Neural crest cell (in vitro differentiated cells): ENCODE measurements at regions not wholly inside any gene's neighbourhood (a gene's known extent, or its start where the extent isn't known, plus 50 kb on each side); places are given as distances from the start of the nearest gene placed in this dataset.

ENCODE experiments used
- DNase-seq: peaks from one replicate; pipeline ENCODE4 v3.0.0; 2021; ENCODE audit warnings: low read depth, mixed read lengths, low spot score
- H3K27ac Mint-ChIP-seq: one replicate; pipeline ENCODE4 v1.8.0; 2021; ENCODE audit warnings: mild to moderate bottlenecking, mixed read lengths; ENCODE audit not compliant: unreplicated experiment
- H3K27me3 Mint-ChIP-seq: 2 replicates; pipeline ENCODE4 v1.8.0; 2021; ENCODE audit warnings: low read depth, mild to moderate bottlenecking, mixed read lengths
- H3K36me3 Mint-ChIP-seq: 2 replicates; pipeline ENCODE4 v1.8.0; 2021; ENCODE audit warnings: low read depth, mild to moderate bottlenecking, mixed read lengths
- H3K4me1 Mint-ChIP-seq: 2 replicates; pipeline ENCODE4 v1.8.0; 2021; ENCODE audit warnings: mixed read lengths
- H3K4me3 Mint-ChIP-seq: one replicate; pipeline ENCODE4 v1.8.0; 2021; ENCODE audit warnings: mild to moderate bottlenecking, mixed read lengths
- H3K9me3 Mint-ChIP-seq: 2 replicates; pipeline ENCODE4 v1.8.0; 2021; ENCODE audit warnings: mixed read lengths
- CTCF ChIP-seq: fragments of 200-600 bp; sonication (generic); conservative IDR thresholded peaks from 2 replicates; pipeline ENCODE4 v1.5.0; 2021; ENCODE audit warnings: antibody characterized with exemption, mild to moderate bottlenecking

- Mint-ChIP-seq H3K4me3 (no peak overlapping the region), H3K4me1 (no peaks in the 10 kb centered on the region), H3K27ac (no peak overlapping the region), H3K36me3 (no peaks in the 10 kb centered on the region), H3K27me3 (peaks cover 3% of the 10 kb centered on the region), H3K9me3 (no peaks in the 10 kb centered on the region)
- TF ChIP-seq CTCF, result no peak
- no peak for DNase-seq
Measured at GRCh38 chr2:147636238-147636882, 208.5 kb upstream of the ACVR2A start.

GRCh38 chr2:147634826-147635225 lies 210.0 kb upstream of the ACVR2A start:
- Mint-ChIP-seq H3K36me3 (no peaks in the 10 kb centered on the region), H3K9me3 (peaks cover 2% of the 10 kb centered on the region), H3K4me1 (no peaks in the 10 kb centered on the region), H3K27me3 (peaks cover 3% of the 10 kb centered on the region), H3K4me3 (no peak overlapping the region), H3K27ac (no peak overlapping the region)
- DNase-seq, result no peak
- no peak for TF ChIP-seq CTCF

- Mint-ChIP-seq H3K9me3 (peaks cover 2% of the 10 kb centered on the region), H3K4me3 (no peak overlapping the region), H3K27ac (no peak overlapping the region), H3K36me3 (no peaks in the 10 kb centered on the region), H3K4me1 (no peaks in the 10 kb centered on the region), H3K27me3 (no peaks in the 10 kb centered on the region)
- TF ChIP-seq CTCF, result no peak
- no peak for DNase-seq
Measured at GRCh38 chr2:147632198-147632597, 212.6 kb upstream of the ACVR2A start.

- no peak overlapping the region for H3K27ac Mint-ChIP-seq
- no peaks in the 10 kb centered on the region for H3K36me3 Mint-ChIP-seq
- H3K9me3 Mint-ChIP-seq, result peaks cover 2% of the 10 kb centered on the region
- H3K4me3 Mint-ChIP-seq, result no peak overlapping the region
- no peaks in the 10 kb centered on the region for H3K27me3 Mint-ChIP-seq
- DNase-seq, result no peak
- H3K4me1 Mint-ChIP-seq, result no peaks in the 10 kb centered on the region
- no peak for TF ChIP-seq CTCF
Measured at GRCh38 chr2:147631294-147631693, 213.5 kb upstream of the ACVR2A start.

- H3K36me3 Mint-ChIP-seq, result no peaks in the 10 kb centered on the region
- no peak for DNase-seq
- H3K4me3 Mint-ChIP-seq, result no peak overlapping the region
- no peak overlapping the region for H3K27ac Mint-ChIP-seq
- no peaks in the 10 kb centered on the region for H3K27me3 Mint-ChIP-seq
- H3K9me3 Mint-ChIP-seq, result peaks cover 2% of the 10 kb centered on the region
- H3K4me1 Mint-ChIP-seq, result no peaks in the 10 kb centered on the region
- TF ChIP-seq CTCF, result no peak
Measured at GRCh38 chr2:147630585-147630984, 214.2 kb upstream of the ACVR2A start.
